ENCODE measurements at regions not wholly inside any gene's neighbourhood (a gene's known extent, or its start where the extent isn't known, plus 50 kb on each side); places are given as distances from the start of the nearest gene placed in this dataset.

DNA sequence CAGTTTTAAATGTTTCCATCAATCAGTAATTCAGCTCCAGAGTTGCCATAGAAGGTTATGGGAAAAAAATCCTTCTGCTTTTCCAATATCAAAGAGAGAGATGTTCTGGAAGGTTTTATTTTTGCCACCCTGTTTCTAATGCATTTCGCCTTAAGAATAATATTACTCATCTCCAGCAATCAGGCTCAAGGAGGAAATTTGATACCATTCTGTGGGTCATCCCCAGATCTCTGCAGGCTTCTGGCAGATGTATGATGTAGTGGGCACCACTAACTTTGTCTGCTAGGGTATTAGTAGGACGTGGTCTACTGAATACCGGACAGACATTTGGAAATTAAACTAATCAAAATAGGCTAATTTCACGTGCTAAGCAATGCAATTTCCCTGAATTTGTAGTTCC, 645.4 kb upstream of the TENM3 start:
- H3K27ac ChIP-seq (ENCODE audit: control insufficient read depth, insufficient read depth) = no peak overlapping the region
- CTCF ChIA-PET = no interaction called here
- no peaks in the 10 kb centered on the region for H3K4me1 ChIP-seq (ENCODE audit: control insufficient read depth, insufficient read depth, low read length)
- TF ChIP-seq ATF7 (IDR thresholded peaks at IDR 0.05; ENCODE audit: low read depth) (no peak), STAT3 (IDR thresholded peaks at IDR 0.05; ENCODE audit: low read depth, low read length) (no peak), SIX5 (IDR thresholded peaks at IDR 0.05; ENCODE audit: low read depth, low read length, severe bottlenecking) (no peak), ESRRA (IDR thresholded peaks at IDR 0.05; ENCODE audit: low read length) (no peak), HDAC6 (IDR thresholded peaks at IDR 0.05; ENCODE audit: unreplicated experiment) (no peak), BACH1 (IDR thresholded peaks at IDR 0.05; ENCODE audit: borderline replicate concordance) (no peak), SUZ12 (IDR thresholded peaks at IDR 0.05; ENCODE audit: unreplicated experiment) (no peak), IKZF1 (conservative IDR thresholded peaks at IDR 0.05) (no peak), PML (IDR thresholded peaks at IDR 0.05; ENCODE audit: low read length) (no peak)
- TF ChIP-seq, protein P1, sequence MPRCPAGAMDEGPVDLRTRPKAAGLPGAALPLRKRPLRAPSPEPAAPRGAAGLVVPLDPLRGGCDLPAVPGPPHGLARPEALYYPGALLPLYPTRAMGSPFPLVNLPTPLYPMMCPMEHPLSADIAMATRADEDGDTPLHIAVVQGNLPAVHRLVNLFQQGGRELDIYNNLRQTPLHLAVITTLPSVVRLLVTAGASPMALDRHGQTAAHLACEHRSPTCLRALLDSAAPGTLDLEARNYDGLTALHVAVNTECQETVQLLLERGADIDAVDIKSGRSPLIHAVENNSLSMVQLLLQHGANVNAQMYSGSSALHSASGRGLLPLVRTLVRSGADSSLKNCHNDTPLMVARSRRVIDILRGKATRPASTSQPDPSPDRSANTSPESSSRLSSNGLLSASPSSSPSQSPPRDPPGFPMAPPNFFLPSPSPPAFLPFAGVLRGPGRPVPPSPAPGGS (IDR thresholded peaks at IDR 0.05; ENCODE audit: borderline replicate concordance, insufficient read depth, low read depth, low read length, poor library complexity, severe bottlenecking) = no peak
- no peak overlapping the region for H3K4me3 ChIP-seq
- DNase-seq (ENCODE audit: low read depth, low spot score) (no peak), FAIRE-seq (no peak), ATAC-seq (no peak)
- intact Hi-C loops (cut with micrococcal nuclease; ENCODE audit: unreplicated experiment) (no loop called here), in situ Hi-C loops (cut with MboI) (no loop called here)
- SMC1A ChIA-PET (ENCODE audit: uncharacterized antibody, unreplicated experiment) = interaction anchor here (1.0 kb wide), 1 partner anchor 29 kb away, joined by 3 read pairs; no protein-coding TSS in a partner anchor
- no peaks in the 10 kb centered on the region for H3K27me3 ChIP-seq (replicated peaks in 1 of 2; ENCODE audit: control insufficient read depth in 2 of 2, insufficient read depth in 2 of 2, low read length in 1 of 2)
- no peak overlapping the region for H2AFZ ChIP-seq (ENCODE audit: control insufficient read depth, low read depth, low read length)
- H3K4me2 ChIP-seq (ENCODE audit: control insufficient read depth, insufficient read depth) = no peak overlapping the region
- no peaks in the 10 kb centered on the region for H3K36me3 ChIP-seq (ENCODE audit: control insufficient read depth in 2 of 2, insufficient read depth in 2 of 2, low read length in 1 of 2)
- H3K9ac ChIP-seq (ENCODE audit: control insufficient read depth, insufficient read depth, low read length) = no peak overlapping the region
- RAD21 ChIA-PET (ENCODE audit: unreplicated experiment) = no interaction called here
- BruUV-seq (replicated peaks) = no TSS peak
- POLR2A ChIA-PET = no interaction called here
- H3K79me2 ChIP-seq (ENCODE audit: control insufficient read depth, insufficient read depth, low read length) = no peaks in the 10 kb centered on the region
- no peaks in the 10 kb centered on the region for H4K20me1 ChIP-seq (ENCODE audit: control insufficient read depth, insufficient read depth)
- no peaks in the 10 kb centered on the region for H3K9me3 ChIP-seq (replicated peaks; ENCODE audit: control insufficient read depth, insufficient read depth, low read length)
- WGBS (ENCODE audit: insufficient coverage, insufficient replicate concordance, low lambda C conversion rate, missing lambda C conversion rate) = 13% methylated on average over 4 of the region's 4 CpGs

All from GM12878 (cell line).